ENCODE measurements at regions not wholly inside any gene's neighbourhood (a gene's known extent, or its start where the extent isn't known, plus 50 kb on each side); places are given as distances from the start of the nearest gene placed in this dataset.

DNA sequence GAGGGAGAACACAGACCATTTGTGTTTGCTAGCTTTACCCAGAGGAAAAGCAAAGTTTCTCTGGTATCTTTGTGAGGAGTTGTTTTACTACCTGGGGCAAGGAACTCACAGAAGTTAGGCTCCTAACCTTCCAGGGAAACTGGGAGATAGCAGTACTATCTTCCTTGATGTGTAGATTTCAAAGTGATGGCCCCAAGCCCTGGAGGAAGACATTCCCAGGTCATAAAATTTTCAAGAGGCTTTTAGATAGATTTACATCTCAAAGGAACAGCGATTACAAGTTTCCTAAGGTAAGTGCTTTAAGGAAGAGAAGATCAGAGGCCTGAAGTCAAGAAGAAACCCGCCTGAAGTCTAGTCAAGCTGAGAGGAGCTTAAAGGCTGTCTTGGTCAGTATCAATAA is 1187.8 kb upstream of the TMEFF2 start:
- POLR2A ChIA-PET = no interaction called here

DNA sequence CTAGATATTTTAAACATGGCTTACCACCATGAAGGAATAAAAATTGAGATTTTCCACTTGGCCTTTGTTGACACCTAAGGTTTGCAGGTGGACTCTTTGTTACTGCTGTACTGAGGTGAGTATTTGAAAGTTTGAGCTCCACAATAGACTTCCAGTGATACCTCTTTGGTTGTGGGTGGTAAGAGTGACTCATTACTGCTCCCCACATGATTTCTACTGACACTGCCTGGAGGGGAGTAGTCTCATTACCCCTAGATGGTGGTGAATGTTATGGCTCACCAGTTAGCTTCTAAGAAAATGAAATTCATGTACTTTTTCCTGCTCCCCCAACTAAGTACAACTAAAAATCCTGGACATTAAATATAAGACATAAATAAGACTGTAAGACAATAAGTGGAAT is 1183.1 kb upstream of the TMEFF2 start:
- CTCF ChIA-PET = no interaction called here
- H3K4me3 Mint-ChIP-seq (ENCODE audit: unreplicated experiment) = no peak overlapping the region
- intact Hi-C loops (cut with micrococcal nuclease) = no loop called here
- no peak overlapping the region for H3K27ac Mint-ChIP-seq (ENCODE audit: low read depth, unreplicated experiment)
- H3K9me3 Mint-ChIP-seq (ENCODE audit: unreplicated experiment) = no peaks in the 10 kb centered on the region
- no peaks in the 10 kb centered on the region for H3K27me3 Mint-ChIP-seq (ENCODE audit: insufficient read depth, unreplicated experiment)
- no peaks in the 10 kb centered on the region for H3K36me3 Mint-ChIP-seq (ENCODE audit: insufficient read depth, unreplicated experiment)
- peak; percentile 8 for DNase-seq (ENCODE audit: unreplicated experiment)
- TF ChIP-seq, protein P1, sequence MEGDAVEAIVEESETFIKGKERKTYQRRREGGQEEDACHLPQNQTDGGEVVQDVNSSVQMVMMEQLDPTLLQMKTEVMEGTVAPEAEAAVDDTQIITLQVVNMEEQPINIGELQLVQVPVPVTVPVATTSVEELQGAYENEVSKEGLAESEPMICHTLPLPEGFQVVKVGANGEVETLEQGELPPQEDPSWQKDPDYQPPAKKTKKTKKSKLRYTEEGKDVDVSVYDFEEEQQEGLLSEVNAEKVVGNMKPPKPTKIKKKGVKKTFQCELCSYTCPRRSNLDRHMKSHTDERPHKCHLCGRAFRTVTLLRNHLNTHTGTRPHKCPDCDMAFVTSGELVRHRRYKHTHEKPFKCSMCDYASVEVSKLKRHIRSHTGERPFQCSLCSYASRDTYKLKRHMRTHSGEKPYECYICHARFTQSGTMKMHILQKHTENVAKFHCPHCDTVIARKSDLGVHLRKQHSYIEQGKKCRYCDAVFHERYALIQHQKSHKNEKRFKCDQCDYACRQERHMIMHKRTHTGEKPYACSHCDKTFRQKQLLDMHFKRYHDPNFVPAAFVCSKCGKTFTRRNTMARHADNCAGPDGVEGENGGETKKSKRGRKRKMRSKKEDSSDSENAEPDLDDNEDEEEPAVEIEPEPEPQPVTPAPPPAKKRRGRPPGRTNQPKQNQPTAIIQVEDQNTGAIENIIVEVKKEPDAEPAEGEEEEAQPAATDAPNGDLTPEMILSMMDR (IDR thresholded peaks at IDR 0.05; ENCODE audit: unreplicated experiment) = no peak
- no TSS peak for BruUV-seq (replicated peaks)
- no peaks in the 10 kb centered on the region for H3K4me1 Mint-ChIP-seq (ENCODE audit: insufficient read depth, unreplicated experiment)
- POLR2A ChIA-PET = no interaction called here

More for the DNA sequence above, 1187.8 kb upstream of the TMEFF2 start:
- Mint-ChIP-seq H3K4me1 (ENCODE audit: insufficient read depth, unreplicated experiment) (no peaks in the 10 kb centered on the region), H3K4me3 (ENCODE audit: unreplicated experiment) (no peak overlapping the region), H3K36me3 (ENCODE audit: insufficient read depth, unreplicated experiment) (no peaks in the 10 kb centered on the region), H3K9me3 (ENCODE audit: unreplicated experiment) (no peaks in the 10 kb centered on the region), H3K27ac (ENCODE audit: low read depth, unreplicated experiment) (no peak overlapping the region), H3K27me3 (ENCODE audit: insufficient read depth, unreplicated experiment) (no peaks in the 10 kb centered on the region)
- TF ChIP-seq, protein P1 (IDR thresholded peaks at IDR 0.05; ENCODE audit: unreplicated experiment) = no peak
- no TSS peak for BruUV-seq (replicated peaks)
- DNase-seq (ENCODE audit: unreplicated experiment) = no peak
- intact Hi-C loops (cut with micrococcal nuclease) = no loop called here
- CTCF ChIA-PET = no interaction called here

DNA sequence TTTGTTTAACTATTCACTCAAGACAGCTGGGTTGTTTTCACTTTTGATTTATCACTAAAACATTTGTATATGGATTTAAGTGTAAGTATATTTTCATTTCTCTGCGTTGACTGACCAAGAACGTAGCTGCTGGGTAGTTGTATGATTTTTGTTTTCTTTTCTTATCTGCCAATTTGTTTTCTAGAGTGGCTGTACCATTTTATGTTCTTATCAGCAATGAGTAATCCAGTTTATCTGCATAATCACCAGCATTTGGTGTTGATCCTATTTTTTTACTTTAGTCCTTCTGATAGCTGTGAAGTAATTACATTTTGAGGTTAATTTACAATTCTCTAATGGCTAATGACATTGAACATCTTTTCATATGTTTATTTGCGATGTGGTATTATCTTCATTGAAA is 1178.4 kb upstream of the TMEFF2 start:
- Mint-ChIP-seq H3K36me3 (ENCODE audit: insufficient read depth, unreplicated experiment) (no peaks in the 10 kb centered on the region), H3K27ac (ENCODE audit: low read depth, unreplicated experiment) (no peak overlapping the region), H3K27me3 (ENCODE audit: insufficient read depth, unreplicated experiment) (no peaks in the 10 kb centered on the region), H3K9me3 (ENCODE audit: unreplicated experiment) (no peaks in the 10 kb centered on the region), H3K4me1 (ENCODE audit: insufficient read depth, unreplicated experiment) (no peaks in the 10 kb centered on the region), H3K4me3 (ENCODE audit: unreplicated experiment) (no peak overlapping the region)
- TF ChIP-seq, protein P1 (IDR thresholded peaks at IDR 0.05; ENCODE audit: unreplicated experiment) = no peak
- BruUV-seq (replicated peaks) = no TSS peak
- DNase-seq (ENCODE audit: unreplicated experiment) = no peak
- ChIA-PET POLR2A (no interaction called here), CTCF (interaction anchor here (0.6 to 0.7 kb wide), 2 partner anchors 685 to 1122 kb away, joined by 3 to 5 read pairs; no protein-coding TSS in a partner anchor)
- intact Hi-C loops (cut with micrococcal nuclease) = no loop called here

DNA sequence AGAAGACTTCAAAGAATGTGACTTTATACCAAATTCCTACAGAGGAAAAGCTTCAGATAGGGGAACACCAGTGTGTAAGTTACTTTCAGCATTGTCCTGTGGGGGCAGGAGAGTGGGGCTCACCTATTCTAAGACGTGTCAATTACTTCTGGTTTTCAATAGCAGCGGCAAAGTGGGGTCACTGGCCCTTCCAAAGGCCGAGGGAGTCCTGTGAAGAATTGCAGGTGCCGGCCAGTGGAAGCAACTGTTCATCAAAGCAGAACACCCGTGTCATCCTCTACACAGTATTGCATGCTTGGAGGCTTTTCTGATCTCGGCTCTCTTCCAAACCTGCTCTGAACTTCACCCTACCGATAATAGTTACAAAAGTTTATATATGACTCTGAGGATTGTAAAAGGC is 1176.5 kb upstream of the TMEFF2 start:
- Mint-ChIP-seq H3K27ac (ENCODE audit: low read depth, unreplicated experiment) (no peak overlapping the region), H3K4me3 (ENCODE audit: unreplicated experiment) (no peak overlapping the region), H3K9me3 (ENCODE audit: unreplicated experiment) (no peaks in the 10 kb centered on the region), H3K4me1 (ENCODE audit: insufficient read depth, unreplicated experiment) (no peaks in the 10 kb centered on the region), H3K27me3 (ENCODE audit: insufficient read depth, unreplicated experiment) (no peaks in the 10 kb centered on the region), H3K36me3 (ENCODE audit: insufficient read depth, unreplicated experiment) (no peaks in the 10 kb centered on the region)
- no peak for DNase-seq (ENCODE audit: unreplicated experiment)
- TF ChIP-seq, protein P1 (IDR thresholded peaks at IDR 0.05; ENCODE audit: unreplicated experiment) = no peak
- intact Hi-C loops (cut with micrococcal nuclease) = no loop called here
- ChIA-PET POLR2A (no interaction called here), CTCF (no interaction called here)
- no TSS peak for BruUV-seq (replicated peaks)
